Right lobe of liver (tissue), 4 donors: ENCODE measurements at regions not wholly inside any gene's neighbourhood (a gene's known extent, or its start where the extent isn't known, plus 50 kb on each side); places are given as distances from the start of the nearest gene placed in this dataset.

Experiments used
- CTCF ChIP-seq, 4 donors: fragments of 200-600 bp in 3 of 4; fragments of 450-650 bp in 1 of 4; IDR thresholded peaks; one replicate each; pipeline versions ENCODE4 v1.5.1 to v1.8.0; 2016 to 2022; ENCODE audit warnings: antibody characterized with exemption in 4 of 4, mild to moderate bottlenecking in 2 of 4
- POLR2A ChIP-seq: fragments of 450-650 bp; IDR thresholded peaks from one replicate; pipeline ENCODE4 v1.6.1; 2017; ENCODE audit warnings: antibody characterized with exemption, mild to moderate bottlenecking
- donor health status: DM: no; HTN: no; CAD: no.
- donor health status: DM: no; HTN: no; CAD: no.
- donor health status: DM: no; HTN: yes; CAD: no.

- no peak for TF ChIP-seq CTCF (IDR thresholded peaks at IDR 0.05)
- TF ChIP-seq POLR2A: no peak
Measured at GRCh38 chr9:118558891-118559290, 810.3 kb downstream of the BRINP1 start.
